ENCODE measurements at regions not wholly inside any gene's neighbourhood (a gene's known extent, or its start where the extent isn't known, plus 50 kb on each side); places are given as distances from the start of the nearest gene placed in this dataset.

DNA sequence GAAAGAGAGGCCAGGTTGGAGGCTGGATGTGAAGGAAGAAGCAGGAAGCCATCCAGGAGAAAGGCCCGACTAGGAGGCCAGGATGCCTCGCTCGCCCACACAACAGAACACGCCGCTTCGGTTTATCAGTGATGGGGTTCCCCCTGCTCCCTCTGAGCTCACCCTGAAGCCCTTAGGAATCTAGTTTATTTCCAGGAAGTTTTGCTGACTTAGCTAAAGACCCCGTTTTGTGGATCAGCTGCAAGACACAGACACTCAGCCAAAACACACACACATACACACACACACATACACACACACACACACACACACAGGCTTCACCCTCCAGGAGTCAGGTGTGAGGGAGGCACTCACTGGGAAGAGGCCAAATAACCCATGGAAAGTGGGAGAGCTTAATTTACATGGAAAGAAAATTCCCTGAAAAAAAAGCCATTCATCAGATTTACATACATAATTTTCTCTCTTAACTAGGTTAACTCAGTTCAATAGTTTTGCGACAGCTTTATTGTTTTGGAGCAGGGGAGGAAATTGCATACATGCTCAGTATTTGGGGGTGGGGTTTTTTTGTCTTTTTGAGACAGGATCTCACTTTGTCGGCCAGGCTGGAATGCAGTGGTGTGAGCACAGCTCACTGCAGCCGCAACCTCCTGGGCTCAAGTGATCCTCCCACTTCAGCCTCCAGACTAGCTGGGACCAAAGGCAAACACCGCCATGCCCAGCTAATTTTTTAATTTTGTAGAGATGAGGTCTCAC lies 92.7 kb upstream of the HAND1 start:
- H3K27ac ChIP-seq (ENCODE audit: low read depth, low read length) = no peak overlapping the region
- no peaks in the 10 kb centered on the region for H3K9me3 ChIP-seq (ENCODE audit: control insufficient read depth, insufficient read depth, low read depth, low read length)
- peaks cover 13% of the 10 kb centered on the region for H3K4me1 ChIP-seq (ENCODE audit: control insufficient read depth, insufficient read depth, low read length)
- H3K4me3 ChIP-seq (ENCODE audit: low read depth, low read length) = no peak overlapping the region
- H3K27me3 ChIP-seq (ENCODE audit: control insufficient read depth, insufficient read depth, low read length) = no peaks in the 10 kb centered on the region
- no peaks in the 10 kb centered on the region for H3K36me3 ChIP-seq (ENCODE audit: control insufficient read depth, insufficient read depth, low read length)
- no peak overlapping the region for H3K9ac ChIP-seq (ENCODE audit: low read length)

DNA sequence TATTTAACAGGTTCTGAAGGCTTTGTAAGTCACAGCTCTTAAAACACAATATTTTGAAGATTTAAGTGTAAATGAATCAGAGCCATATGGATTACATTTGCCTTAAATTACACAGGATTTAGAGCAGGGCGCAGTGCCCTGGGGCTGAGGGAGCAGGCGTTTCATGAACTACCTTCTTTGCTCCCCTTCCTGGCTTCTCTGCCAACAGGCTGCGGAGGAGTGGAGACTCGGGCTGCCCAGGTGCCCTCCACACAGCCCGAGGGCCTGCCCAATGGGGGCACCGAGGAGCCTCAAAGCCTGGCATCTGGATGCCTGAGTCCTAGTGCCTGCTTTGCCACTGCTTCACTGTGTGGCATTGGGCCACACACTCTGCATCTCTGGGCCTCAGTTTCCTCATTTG lies 90.6 kb upstream of the HAND1 start:
- H3K9ac ChIP-seq (ENCODE audit: low read length) = no peak overlapping the region
- no peaks in the 10 kb centered on the region for H3K36me3 ChIP-seq (ENCODE audit: control insufficient read depth, insufficient read depth, low read length)
- H3K9me3 ChIP-seq (ENCODE audit: control insufficient read depth, insufficient read depth, low read depth, low read length) = no peaks in the 10 kb centered on the region
- no peaks in the 10 kb centered on the region for H3K27me3 ChIP-seq (ENCODE audit: control insufficient read depth, insufficient read depth, low read length)
- peaks cover 13% of the 10 kb centered on the region for H3K4me1 ChIP-seq (ENCODE audit: control insufficient read depth, insufficient read depth, low read length)
- no peak overlapping the region for H3K4me3 ChIP-seq (ENCODE audit: low read depth, low read length)
- no peak overlapping the region for H3K27ac ChIP-seq (ENCODE audit: low read depth, low read length)

DNA sequence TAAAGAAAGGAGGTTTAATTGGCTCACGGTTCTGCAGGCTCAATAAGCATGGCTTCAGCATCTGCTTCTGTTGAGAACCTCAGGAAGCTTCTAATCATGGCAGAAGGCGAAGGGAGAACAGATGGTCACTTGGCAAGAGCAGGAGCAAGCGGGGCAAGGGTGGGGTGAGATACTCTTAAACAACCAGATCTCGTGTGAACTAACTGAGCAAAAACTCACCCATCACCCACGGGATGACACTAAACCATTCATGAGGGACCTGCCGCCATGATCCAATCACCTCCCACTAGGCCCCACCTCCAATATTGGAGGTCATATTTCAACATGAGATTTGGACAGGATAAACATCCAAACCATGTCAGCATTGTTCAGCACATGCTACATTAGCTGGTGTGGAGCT lies 89.1 kb upstream of the HAND1 start:
- Histone ChIP-seq H3K4me3 (ENCODE audit: low read depth, low read length) (no peak overlapping the region), H3K9me3 (ENCODE audit: control insufficient read depth, insufficient read depth, low read depth, low read length) (no peaks in the 10 kb centered on the region), H3K9ac (ENCODE audit: low read length) (no peak overlapping the region), H3K27ac (ENCODE audit: low read depth, low read length) (no peak overlapping the region), H3K27me3 (ENCODE audit: control insufficient read depth, insufficient read depth, low read length) (no peaks in the 10 kb centered on the region), H3K36me3 (ENCODE audit: control insufficient read depth, insufficient read depth, low read length) (no peaks in the 10 kb centered on the region), H3K4me1 (ENCODE audit: control insufficient read depth, insufficient read depth, low read length) (peaks cover 13% of the 10 kb centered on the region)

DNA sequence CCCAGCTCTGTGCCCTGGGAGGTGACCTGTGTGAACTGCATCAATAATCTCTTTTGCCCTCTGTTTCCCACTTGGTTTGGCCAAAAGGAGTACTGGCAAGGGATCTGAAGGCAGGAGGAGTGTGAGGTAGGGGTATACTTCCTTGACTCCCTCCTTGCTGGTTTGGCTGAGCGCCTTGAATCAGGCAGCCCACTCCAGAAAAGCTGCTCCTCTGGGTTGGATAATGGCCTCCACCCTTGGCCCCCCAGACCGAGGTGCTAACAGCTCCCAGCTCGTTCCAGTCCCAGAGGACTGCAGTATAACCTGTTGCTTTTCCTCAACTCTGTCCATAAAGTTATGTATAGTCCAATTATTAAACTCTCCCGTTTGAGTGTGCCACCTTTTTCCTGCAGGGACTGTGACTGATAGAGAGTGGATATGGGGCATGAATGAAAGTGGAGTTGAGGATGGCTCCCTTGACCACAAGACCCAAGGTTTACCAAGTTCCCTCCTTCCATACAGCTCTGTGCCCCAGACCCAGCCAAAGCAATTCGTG lies 88.2 kb upstream of the HAND1 start:
- Histone ChIP-seq H3K27me3 (ENCODE audit: control insufficient read depth, insufficient read depth, low read length) (no peaks in the 10 kb centered on the region), H3K4me1 (ENCODE audit: control insufficient read depth, insufficient read depth, low read length) (peaks cover 6% of the 10 kb centered on the region), H3K36me3 (ENCODE audit: control insufficient read depth, insufficient read depth, low read length) (no peaks in the 10 kb centered on the region), H3K9ac (ENCODE audit: low read length) (no peak overlapping the region), H3K4me3 (ENCODE audit: low read depth, low read length) (no peak overlapping the region), H3K9me3 (ENCODE audit: control insufficient read depth, insufficient read depth, low read depth, low read length) (no peaks in the 10 kb centered on the region), H3K27ac (ENCODE audit: low read depth, low read length) (no peak overlapping the region)

DNA sequence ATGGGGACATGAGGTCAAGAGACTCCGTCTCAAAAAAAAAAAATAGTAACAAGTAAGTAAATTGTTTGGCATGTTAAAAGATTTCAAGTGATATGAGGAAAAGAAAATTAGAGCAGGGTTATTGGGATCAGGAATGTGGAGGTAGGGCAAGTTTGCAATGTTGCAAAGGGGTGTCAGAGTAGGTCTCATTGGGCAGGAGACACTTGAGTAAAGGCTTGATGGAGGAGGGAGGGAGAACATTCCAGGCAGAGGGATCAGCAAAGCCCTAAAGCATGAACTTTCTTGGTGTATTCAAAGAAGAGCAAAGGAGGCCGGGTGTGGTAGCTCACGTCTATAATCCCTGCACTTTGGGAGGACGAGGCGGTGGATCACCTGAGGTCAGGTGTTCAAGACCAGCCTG lies 87.1 kb upstream of the HAND1 start:
- no peak overlapping the region for H3K4me3 ChIP-seq (ENCODE audit: low read depth, low read length)
- no peaks in the 10 kb centered on the region for H3K9me3 ChIP-seq (ENCODE audit: control insufficient read depth, insufficient read depth, low read depth, low read length)

DNA sequence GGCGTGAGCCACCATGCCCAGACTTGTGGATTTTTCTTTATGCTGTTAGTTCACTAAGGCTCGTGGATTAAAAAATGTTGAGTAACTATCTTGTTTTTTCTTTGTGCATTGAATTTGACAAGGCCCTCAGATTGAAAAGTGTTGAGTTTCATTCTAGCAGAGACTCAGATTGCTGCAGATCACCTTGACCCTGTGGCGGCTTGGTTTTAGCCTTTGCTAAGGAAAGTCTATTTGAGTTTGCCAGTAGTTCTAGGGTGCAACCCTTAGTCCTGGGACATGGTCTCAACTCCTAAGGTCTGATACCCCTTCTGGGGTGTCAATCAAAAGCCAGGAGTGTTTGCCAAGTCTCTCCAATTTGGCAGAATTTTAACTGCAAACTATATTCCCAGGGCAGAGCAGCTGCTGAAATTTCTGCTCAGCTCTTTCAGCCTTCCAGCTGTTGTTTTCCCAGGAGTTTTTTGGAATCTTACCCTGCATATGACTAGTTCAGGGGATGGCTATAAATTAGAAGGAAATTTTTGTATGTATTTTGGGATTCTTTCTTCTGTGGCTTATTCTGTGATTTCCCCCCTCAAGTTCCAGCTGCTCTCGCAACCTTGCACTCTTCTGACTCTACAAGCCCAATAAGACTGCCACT lies 84.3 kb upstream of the HAND1 start:
- Histone ChIP-seq H3K9ac (ENCODE audit: low read length) (no peak overlapping the region), H3K36me3 (ENCODE audit: control insufficient read depth, insufficient read depth, low read length) (no peaks in the 10 kb centered on the region), H3K4me1 (ENCODE audit: control insufficient read depth, insufficient read depth, low read length) (no peaks in the 10 kb centered on the region), H3K27me3 (ENCODE audit: control insufficient read depth, insufficient read depth, low read length) (no peaks in the 10 kb centered on the region), H3K27ac (ENCODE audit: low read depth, low read length) (no peak overlapping the region), H3K4me3 (ENCODE audit: low read depth, low read length) (no peak overlapping the region), H3K9me3 (ENCODE audit: control insufficient read depth, insufficient read depth, low read depth, low read length) (no peaks in the 10 kb centered on the region)

More for the DNA sequence above, 87.1 kb upstream of the HAND1 start:
- H3K27me3 ChIP-seq (ENCODE audit: control insufficient read depth, insufficient read depth, low read length) = no peaks in the 10 kb centered on the region
- no peak overlapping the region for H3K27ac ChIP-seq (ENCODE audit: low read depth, low read length)
- H3K4me1 ChIP-seq (ENCODE audit: control insufficient read depth, insufficient read depth, low read length) = no peaks in the 10 kb centered on the region
- H3K9ac ChIP-seq (ENCODE audit: low read length) = no peak overlapping the region
- no peaks in the 10 kb centered on the region for H3K36me3 ChIP-seq (ENCODE audit: control insufficient read depth, insufficient read depth, low read length)

DNA sequence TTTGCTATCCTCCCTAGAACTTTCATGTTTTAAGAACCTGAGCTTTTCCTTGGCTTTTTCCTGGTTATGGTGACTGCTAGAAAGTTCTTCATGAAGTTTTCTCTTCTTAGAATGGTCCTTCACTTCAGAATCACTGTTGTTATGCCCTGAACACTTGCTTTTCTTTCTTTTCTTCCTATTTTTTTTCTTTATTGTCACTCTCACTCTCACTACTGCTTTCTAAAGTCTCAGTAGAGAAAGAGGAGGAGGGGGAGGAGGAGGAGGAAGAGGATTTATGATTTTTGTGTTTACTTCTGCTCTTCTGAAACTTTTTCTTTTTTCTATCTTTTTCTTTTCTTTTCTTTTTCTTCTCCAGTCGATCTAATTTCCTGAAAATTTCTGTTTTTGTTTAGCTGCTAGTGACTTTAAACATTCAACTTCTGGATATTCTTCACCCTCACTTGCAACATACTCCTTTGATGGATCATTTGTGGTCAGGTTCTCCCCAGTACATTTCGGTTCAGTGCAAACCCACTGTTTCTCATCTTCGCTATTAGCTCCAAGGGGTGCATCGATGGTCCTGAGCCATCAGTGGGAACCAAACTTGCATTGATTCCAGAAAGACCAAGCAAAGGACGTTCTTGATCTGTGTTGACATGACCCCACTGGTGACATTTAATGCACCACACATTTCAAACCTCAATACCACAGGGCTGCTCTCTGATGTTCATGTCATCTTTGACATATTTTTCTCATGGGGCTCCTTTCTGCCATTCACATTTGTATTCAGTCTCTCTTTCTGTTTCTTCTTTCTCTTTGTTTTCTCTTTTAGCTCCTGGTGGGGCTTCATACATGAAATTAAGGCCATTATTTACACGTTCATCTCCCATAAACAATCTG lies 81.6 kb upstream of the HAND1 start:
- no peak overlapping the region for H3K27ac ChIP-seq (ENCODE audit: low read depth, low read length)
- H3K9me3 ChIP-seq (ENCODE audit: control insufficient read depth, insufficient read depth, low read depth, low read length) = peaks cover 5% of the 10 kb centered on the region; the same call in 1 of the 2 replicates
- no peak overlapping the region for H3K4me3 ChIP-seq (ENCODE audit: low read depth, low read length)
- no peaks in the 10 kb centered on the region for H3K27me3 ChIP-seq (ENCODE audit: control insufficient read depth, insufficient read depth, low read length)
- no peak overlapping the region for H3K9ac ChIP-seq (ENCODE audit: low read length)
- no peaks in the 10 kb centered on the region for H3K36me3 ChIP-seq (ENCODE audit: control insufficient read depth, insufficient read depth, low read length)
- H3K4me1 ChIP-seq (ENCODE audit: control insufficient read depth, insufficient read depth, low read length) = no peaks in the 10 kb centered on the region

DNA sequence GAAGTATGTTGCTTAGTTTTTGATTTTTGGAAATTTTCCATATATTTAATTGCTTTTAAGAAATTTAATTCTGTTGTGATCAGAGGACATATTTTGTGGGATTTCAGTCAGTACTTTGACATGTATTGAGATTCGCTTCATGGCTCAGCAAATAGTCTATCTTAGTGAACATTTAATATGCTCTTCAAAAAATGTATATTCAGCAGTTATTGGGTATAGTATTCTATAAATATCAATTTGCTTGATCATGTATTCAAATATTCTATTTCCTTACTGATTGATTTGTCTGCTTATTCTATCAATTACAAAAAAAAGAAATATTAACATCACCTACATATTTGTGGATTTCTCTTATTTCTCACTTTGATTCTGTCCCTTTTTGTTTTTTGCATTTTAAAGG lies 79.5 kb upstream of the HAND1 start:
- Histone ChIP-seq H3K9ac (ENCODE audit: low read length) (no peak overlapping the region), H3K36me3 (ENCODE audit: control insufficient read depth, insufficient read depth, low read length) (no peaks in the 10 kb centered on the region), H3K27ac (ENCODE audit: low read depth, low read length) (no peak overlapping the region), H3K9me3 (ENCODE audit: control insufficient read depth, insufficient read depth, low read depth, low read length) (peaks cover 14% of the 10 kb centered on the region), H3K4me3 (ENCODE audit: low read depth, low read length) (no peak overlapping the region), H3K4me1 (ENCODE audit: control insufficient read depth, insufficient read depth, low read length) (no peaks in the 10 kb centered on the region), H3K27me3 (ENCODE audit: control insufficient read depth, insufficient read depth, low read length) (no peaks in the 10 kb centered on the region)

DNA sequence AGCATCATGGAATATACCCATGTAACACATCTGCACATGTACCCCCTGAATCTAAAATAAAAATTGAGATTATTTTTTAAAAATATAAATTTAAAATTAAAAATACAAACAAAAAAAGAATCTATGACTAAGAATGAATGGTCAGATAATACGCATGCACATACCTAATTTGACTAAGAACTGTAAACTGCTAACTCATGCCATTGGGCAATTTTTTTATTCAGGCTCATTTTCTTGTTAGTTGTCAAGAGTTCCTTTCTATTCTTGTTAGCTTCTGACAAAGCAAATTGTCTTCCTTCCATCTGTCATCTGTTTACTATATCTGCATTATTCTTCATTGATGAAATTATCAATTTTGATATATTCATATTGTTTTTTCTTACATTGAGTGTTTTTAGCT lies 69.5 kb upstream of the HAND1 start:
- no peaks in the 10 kb centered on the region for H3K4me1 ChIP-seq (ENCODE audit: control insufficient read depth, insufficient read depth, low read length)
- H3K9me3 ChIP-seq (ENCODE audit: control insufficient read depth, insufficient read depth, low read depth, low read length) = no peaks in the 10 kb centered on the region
- H3K4me3 ChIP-seq (ENCODE audit: low read depth, low read length) = no peak overlapping the region
- no peaks in the 10 kb centered on the region for H3K36me3 ChIP-seq (ENCODE audit: control insufficient read depth, insufficient read depth, low read length)
- no peak overlapping the region for H3K9ac ChIP-seq (ENCODE audit: low read length)
- H3K27ac ChIP-seq (ENCODE audit: low read depth, low read length) = no peak overlapping the region
- H3K27me3 ChIP-seq (ENCODE audit: control insufficient read depth, insufficient read depth, low read length) = peaks cover 4% of the 10 kb centered on the region; the same call in 1 of the 2 replicates

DNA sequence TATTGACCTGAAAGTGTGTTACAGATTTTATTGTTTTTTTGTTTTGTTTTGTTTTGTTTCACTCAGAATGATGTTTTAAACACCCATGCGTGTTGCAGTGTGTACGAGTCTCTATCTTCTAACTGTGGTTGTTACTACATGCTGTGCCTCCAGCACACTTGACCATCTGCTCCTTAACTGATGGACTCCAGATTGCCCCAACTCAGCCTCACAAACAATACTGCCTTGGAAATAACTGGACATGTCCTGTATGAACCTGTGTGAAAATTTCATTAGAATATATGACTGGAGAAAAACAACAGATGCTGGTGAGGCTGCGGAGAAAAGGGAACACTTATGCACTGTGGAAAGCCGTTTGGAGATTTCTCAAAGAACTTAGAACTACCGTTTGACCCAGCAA lies 68.7 kb upstream of the HAND1 start:
- Histone ChIP-seq H3K4me3 (ENCODE audit: low read depth, low read length) (no peak overlapping the region), H3K36me3 (ENCODE audit: control insufficient read depth, insufficient read depth, low read length) (no peaks in the 10 kb centered on the region), H3K9me3 (ENCODE audit: control insufficient read depth, insufficient read depth, low read depth, low read length) (no peaks in the 10 kb centered on the region), H3K27ac (ENCODE audit: low read depth, low read length) (no peak overlapping the region), H3K9ac (ENCODE audit: low read length) (no peak overlapping the region), H3K27me3 (ENCODE audit: control insufficient read depth, insufficient read depth, low read length) (peaks cover 9% of the 10 kb centered on the region), H3K4me1 (ENCODE audit: control insufficient read depth, insufficient read depth, low read length) (peaks cover 5% of the 10 kb centered on the region; the same call in 1 of the 2 replicates)

All from HUES6 (cell line).